ENCODE measurements at regions not wholly inside any gene's neighbourhood (a gene's known extent, or its start where the extent isn't known, plus 50 kb on each side); places are given as distances from the start of the nearest gene placed in this dataset.
A peak's percentile ranks its signal among the peaks of the same experiment; 100 is the strongest.

DNA sequence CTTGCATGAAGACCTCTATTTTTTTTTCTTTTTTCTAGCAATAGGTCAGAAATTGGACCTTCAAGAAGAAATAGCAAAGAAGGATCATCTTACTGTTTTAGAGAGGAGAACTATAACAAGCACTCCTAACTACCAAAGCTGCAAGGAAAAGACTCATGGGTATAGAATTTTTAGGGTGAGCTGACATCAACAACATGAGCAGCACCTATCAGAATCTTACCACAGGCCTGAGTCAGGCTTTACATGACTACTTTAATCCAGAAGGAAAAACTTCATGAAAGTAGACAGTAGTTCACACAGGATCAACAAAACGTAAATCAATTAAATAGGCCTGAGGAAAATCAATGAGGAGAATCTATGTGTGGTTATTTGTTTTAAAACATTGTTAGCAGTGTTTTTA is 130.5 kb downstream of the FAM76B start:
- FAIRE-seq = no peak

DNA sequence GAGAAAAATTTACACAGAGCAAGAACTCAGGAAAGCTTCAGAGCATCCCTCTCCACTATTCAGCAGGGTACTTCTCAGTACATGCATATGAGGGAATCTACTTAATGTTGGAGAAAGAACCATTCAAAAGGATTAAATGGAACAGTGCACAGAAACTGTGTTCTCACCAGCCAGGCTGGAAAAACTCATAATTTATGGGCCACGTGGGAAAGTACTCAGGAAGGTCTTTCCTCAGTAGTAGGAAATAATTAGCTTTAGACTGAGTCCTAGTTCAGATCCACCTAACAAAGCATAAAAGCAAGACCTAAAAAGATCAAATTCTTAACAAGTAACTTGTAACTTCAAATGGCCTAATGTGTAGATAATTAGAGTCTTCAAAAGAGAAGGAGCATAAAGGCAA is 134.0 kb downstream of the FAM76B start:
- TF ChIP-seq POLR2AphosphoS5 (IDR thresholded peaks at IDR 0.05; ENCODE audit: low read depth, low read length) (no peak), POU2F2 (IDR thresholded peaks at IDR 0.05; ENCODE audit: low read depth, low read length) (no peak), PAX5 (IDR thresholded peaks at IDR 0.05; ENCODE audit: insufficient read depth, low read length, severe bottlenecking) (no peak), TAF1 (IDR thresholded peaks at IDR 0.05; ENCODE audit: low read depth, low read length) (no peak), POLR2A (IDR thresholded peaks at IDR 0.05; ENCODE audit: low read depth, low read length) (no peak), SPI1 (IDR thresholded peaks at IDR 0.05; ENCODE audit: low read depth, low read length) (no peak)
- DNase-seq (ENCODE audit: insufficient read length, low spot score) (no peak), FAIRE-seq (no peak)

More for the DNA sequence above, 130.5 kb downstream of the FAM76B start:
- no peak for DNase-seq (ENCODE audit: insufficient read length, low spot score)
- TF ChIP-seq POLR2A (IDR thresholded peaks at IDR 0.05; ENCODE audit: low read depth, low read length) (no peak), POU2F2 (IDR thresholded peaks at IDR 0.05; ENCODE audit: low read depth, low read length) (no peak), PAX5 (IDR thresholded peaks at IDR 0.05; ENCODE audit: insufficient read depth, low read length, severe bottlenecking) (no peak), SPI1 (IDR thresholded peaks at IDR 0.05; ENCODE audit: low read depth, low read length) (no peak), POLR2AphosphoS5 (IDR thresholded peaks at IDR 0.05; ENCODE audit: low read depth, low read length) (no peak), TAF1 (IDR thresholded peaks at IDR 0.05; ENCODE audit: low read depth, low read length) (no peak)

DNA sequence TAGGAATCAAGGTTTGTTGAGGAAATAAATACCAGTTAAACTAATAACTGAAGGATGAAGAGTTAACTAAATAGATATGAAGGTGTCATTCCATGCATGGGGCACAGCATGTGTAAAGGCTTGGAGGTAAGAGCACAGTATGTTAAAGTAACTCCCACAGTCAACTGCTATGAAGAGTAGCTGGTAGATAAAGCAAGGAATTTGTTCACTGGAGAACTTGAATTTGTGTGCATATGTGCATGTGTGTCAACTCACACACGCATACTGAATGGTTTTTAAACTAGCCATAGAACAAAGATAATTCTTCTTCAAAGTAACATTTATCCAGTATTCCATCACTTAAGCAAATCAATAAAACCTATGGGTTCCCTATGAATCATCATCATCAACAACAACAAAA is 135.9 kb downstream of the FAM76B start:
- DNase-seq (ENCODE audit: insufficient read length, low spot score) (no peak), FAIRE-seq (no peak)
- TF ChIP-seq PAX5 (IDR thresholded peaks at IDR 0.05; ENCODE audit: insufficient read depth, low read length, severe bottlenecking) (no peak), POU2F2 (IDR thresholded peaks at IDR 0.05; ENCODE audit: low read depth, low read length) (no peak), POLR2A (IDR thresholded peaks at IDR 0.05; ENCODE audit: low read depth, low read length) (no peak), POLR2AphosphoS5 (IDR thresholded peaks at IDR 0.05; ENCODE audit: low read depth, low read length) (no peak), TAF1 (IDR thresholded peaks at IDR 0.05; ENCODE audit: low read depth, low read length) (no peak), SPI1 (IDR thresholded peaks at IDR 0.05; ENCODE audit: low read depth, low read length) (no peak)

DNA sequence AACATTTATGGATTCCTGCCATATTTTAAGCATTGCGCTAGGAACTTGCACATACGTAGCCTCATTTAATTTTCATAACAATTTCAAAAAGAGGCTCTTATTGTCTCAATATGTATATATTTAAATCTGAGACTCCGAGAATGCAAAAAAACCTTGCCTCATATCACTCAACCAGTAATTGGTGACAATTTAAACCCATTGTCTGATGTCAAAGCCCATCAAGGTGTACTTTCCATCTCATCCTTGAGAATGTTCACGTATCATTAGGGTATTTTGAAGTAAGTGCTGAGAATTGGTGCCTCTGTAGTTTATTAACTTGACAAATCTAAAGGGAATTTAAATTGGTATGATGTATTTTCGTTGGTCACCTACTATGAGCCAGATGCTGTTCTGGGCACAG is 136.5 kb downstream of the FAM76B start:
- FAIRE-seq = no peak
- no peak for DNase-seq (ENCODE audit: insufficient read length, low spot score)
- TF ChIP-seq POLR2A (IDR thresholded peaks at IDR 0.05; ENCODE audit: low read depth, low read length) (no peak), POU2F2 (IDR thresholded peaks at IDR 0.05; ENCODE audit: low read depth, low read length) (no peak), TAF1 (IDR thresholded peaks at IDR 0.05; ENCODE audit: low read depth, low read length) (no peak), PAX5 (IDR thresholded peaks at IDR 0.05; ENCODE audit: insufficient read depth, low read length, severe bottlenecking) (no peak), POLR2AphosphoS5 (IDR thresholded peaks at IDR 0.05; ENCODE audit: low read depth, low read length) (no peak), SPI1 (IDR thresholded peaks at IDR 0.05; ENCODE audit: low read depth, low read length) (no peak)

DNA sequence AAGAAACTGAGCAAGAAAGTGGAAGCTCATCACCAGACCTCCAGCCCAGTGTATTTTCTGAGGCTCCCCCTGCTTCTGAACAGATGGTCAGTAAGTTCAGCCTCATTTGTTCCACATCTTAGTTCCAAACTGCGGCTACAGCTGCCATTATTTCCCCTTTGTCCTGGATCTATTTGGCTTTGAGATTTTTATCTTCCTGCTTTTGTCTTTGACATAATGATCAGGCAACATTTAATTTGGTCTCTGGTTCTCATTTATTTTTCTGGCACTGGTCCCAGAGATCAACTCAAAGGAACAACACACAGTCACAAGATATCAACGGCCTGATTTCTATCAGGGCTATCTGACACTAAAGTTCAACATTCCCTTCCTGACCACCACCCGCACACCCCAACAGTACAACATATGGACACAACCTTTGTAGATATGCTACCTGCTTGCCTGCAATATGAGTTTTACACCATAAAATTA is 137.5 kb downstream of the FAM76B start:
- no peak for FAIRE-seq
- TF ChIP-seq POLR2A (IDR thresholded peaks at IDR 0.05; ENCODE audit: low read depth, low read length) (no peak), PAX5 (IDR thresholded peaks at IDR 0.05; ENCODE audit: insufficient read depth, low read length, severe bottlenecking) (no peak), POLR2AphosphoS5 (IDR thresholded peaks at IDR 0.05; ENCODE audit: low read depth, low read length) (no peak), SPI1 (IDR thresholded peaks at IDR 0.05; ENCODE audit: low read depth, low read length) (no peak), TAF1 (IDR thresholded peaks at IDR 0.05; ENCODE audit: low read depth, low read length) (no peak), POU2F2 (IDR thresholded peaks at IDR 0.05; ENCODE audit: low read depth, low read length) (no peak)
- DNase-seq (ENCODE audit: insufficient read length, low spot score) = no peak

DNA sequence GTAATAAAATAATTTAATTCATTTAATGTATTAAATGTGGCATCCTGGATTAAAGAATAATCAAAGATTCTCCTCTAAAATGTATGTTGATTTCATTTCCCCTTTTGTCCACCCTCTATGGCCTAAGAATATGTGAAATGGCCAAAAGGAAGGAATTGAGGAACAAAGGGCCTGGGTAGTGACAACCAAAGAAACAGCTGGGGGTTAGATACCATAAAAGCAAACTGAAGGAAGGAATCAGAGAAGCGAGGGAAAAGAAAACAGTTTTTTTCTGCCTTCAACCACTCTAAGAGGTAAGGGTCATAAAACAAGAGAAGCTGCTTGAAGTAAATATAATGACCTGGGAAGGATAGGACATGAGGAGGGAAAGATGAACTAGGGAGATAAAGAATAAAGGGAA is 139.3 kb downstream of the FAM76B start:
- FAIRE-seq (no peak), DNase-seq (ENCODE audit: insufficient read length, low spot score) (no peak)
- TF ChIP-seq TAF1 (IDR thresholded peaks at IDR 0.05; ENCODE audit: low read depth, low read length) (no peak), PAX5 (IDR thresholded peaks at IDR 0.05; ENCODE audit: insufficient read depth, low read length, severe bottlenecking) (no peak), POLR2A (IDR thresholded peaks at IDR 0.05; ENCODE audit: low read depth, low read length) (no peak), POLR2AphosphoS5 (IDR thresholded peaks at IDR 0.05; ENCODE audit: low read depth, low read length) (no peak), SPI1 (IDR thresholded peaks at IDR 0.05; ENCODE audit: low read depth, low read length) (no peak), POU2F2 (IDR thresholded peaks at IDR 0.05; ENCODE audit: low read depth, low read length) (no peak)

DNA sequence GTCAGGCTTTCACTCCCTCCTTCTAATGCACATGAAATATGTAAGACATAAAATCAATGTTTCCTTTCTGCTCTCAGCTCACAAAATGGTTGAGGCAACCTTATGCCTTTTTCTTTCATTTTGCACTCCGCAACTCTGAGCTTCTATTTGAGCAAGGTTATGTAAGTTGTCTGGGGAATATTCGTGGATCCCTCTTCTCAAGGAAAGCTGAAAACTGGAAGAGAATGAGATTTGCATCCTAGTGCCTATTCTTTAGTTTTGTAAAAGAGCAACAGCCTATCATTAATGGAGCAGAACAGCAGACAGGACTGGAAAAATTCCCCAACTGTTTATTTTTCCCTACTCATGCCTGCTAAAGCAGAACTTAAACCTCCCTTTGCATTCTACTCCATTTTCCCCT is 141.7 kb downstream of the FAM76B start:
- TF ChIP-seq POU2F2 (IDR thresholded peaks at IDR 0.05; ENCODE audit: low read depth, low read length) = no peak
- TF ChIP-seq PAX5 (IDR thresholded peaks at IDR 0.05; ENCODE audit: insufficient read depth, low read length, severe bottlenecking) = no peak
- TF ChIP-seq POLR2A (IDR thresholded peaks at IDR 0.05; ENCODE audit: low read depth, low read length) = no peak
- no peak for TF ChIP-seq TAF1 (IDR thresholded peaks at IDR 0.05; ENCODE audit: low read depth, low read length)
- no peak for TF ChIP-seq SPI1 (IDR thresholded peaks at IDR 0.05; ENCODE audit: low read depth, low read length)
- no peak for TF ChIP-seq POLR2AphosphoS5 (IDR thresholded peaks at IDR 0.05; ENCODE audit: low read depth, low read length)
- FAIRE-seq = no peak
- no peak for DNase-seq (ENCODE audit: insufficient read length, low spot score)

DNA sequence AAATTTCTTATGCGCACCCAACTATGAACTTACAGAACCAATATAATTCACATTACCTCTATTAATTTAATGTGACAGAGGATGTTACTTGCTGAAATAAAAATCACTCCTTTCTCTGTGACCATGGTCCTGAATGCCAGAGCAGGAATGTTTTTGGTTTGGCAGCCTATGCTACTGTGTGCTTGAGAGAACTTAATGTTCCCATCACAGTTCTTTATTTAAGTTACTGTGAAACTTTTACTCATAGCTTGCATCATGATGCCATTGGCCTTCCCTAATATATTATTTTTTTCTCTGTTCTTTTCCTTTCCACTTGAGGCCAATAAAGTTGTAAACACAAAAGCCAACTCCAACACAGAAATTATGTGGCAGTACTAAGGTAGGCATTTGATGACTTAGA is 142.2 kb downstream of the FAM76B start:
- DNase-seq (ENCODE audit: insufficient read length, low spot score) = no peak
- TF ChIP-seq POLR2AphosphoS5 (IDR thresholded peaks at IDR 0.05; ENCODE audit: low read depth, low read length) = no peak
- TF ChIP-seq POLR2A (IDR thresholded peaks at IDR 0.05; ENCODE audit: low read depth, low read length) = no peak
- TF ChIP-seq SPI1 (IDR thresholded peaks at IDR 0.05; ENCODE audit: low read depth, low read length) = no peak
- TF ChIP-seq TAF1 (IDR thresholded peaks at IDR 0.05; ENCODE audit: low read depth, low read length) = no peak
- TF ChIP-seq POU2F2 (IDR thresholded peaks at IDR 0.05; ENCODE audit: low read depth, low read length) = no peak
- TF ChIP-seq PAX5 (IDR thresholded peaks at IDR 0.05; ENCODE audit: insufficient read depth, low read length, severe bottlenecking) = no peak
- FAIRE-seq = no peak

DNA sequence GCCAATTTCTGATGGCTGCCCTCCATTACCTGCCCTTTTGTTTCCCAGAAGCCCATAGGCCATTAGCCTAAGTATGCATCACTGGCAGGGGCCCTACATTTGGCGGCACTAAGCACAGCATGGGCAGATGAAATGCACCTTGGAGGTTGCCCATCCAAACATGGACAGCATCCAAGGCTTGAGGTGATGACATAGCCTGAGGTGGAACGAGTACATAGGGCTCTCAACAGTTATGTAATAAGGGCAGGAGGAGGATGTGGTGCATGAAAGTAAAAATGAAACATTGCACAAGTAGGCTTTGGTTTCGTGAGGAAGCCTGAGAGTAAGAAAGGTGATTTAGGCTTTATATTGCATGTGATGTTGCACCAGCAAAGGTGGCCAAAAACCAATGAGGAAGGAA is 148.1 kb downstream of the FAM76B start:
- TF ChIP-seq SPI1 (IDR thresholded peaks at IDR 0.05; ENCODE audit: low read depth, low read length) (peak; percentile 68), POLR2AphosphoS5 (IDR thresholded peaks at IDR 0.05; ENCODE audit: low read depth, low read length) (no peak)
- DNase-seq (ENCODE audit: insufficient read length, low spot score) (peak; percentile 16), FAIRE-seq (peak; percentile 97)

DNA sequence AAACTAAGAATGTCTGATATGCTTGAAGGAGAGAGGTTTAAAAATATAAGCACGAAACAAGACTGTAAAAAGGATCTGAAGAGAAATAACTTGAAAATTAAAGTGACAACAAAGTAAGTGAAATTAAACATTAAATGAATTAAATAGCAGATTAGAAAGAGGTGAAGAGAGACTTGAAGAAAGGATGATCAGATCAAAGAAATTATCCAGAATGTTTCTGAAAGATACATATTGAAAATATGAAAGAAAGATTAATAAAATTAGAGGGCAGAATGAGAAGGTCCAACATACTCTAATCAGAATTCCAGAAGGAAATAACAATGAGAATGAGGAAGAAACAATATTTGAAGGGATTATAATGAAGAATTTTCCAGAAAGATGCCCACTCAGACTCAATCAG is 151.1 kb downstream of the FAM76B start:
- DNase-seq (ENCODE audit: insufficient read length, low spot score) (no peak), FAIRE-seq (no peak)
- no peak for TF ChIP-seq POLR2AphosphoS5 (IDR thresholded peaks at IDR 0.05; ENCODE audit: low read depth, low read length)
- no peak for TF ChIP-seq SPI1 (IDR thresholded peaks at IDR 0.05; ENCODE audit: low read depth, low read length)
- no peak for TF ChIP-seq TAF1 (IDR thresholded peaks at IDR 0.05; ENCODE audit: low read depth, low read length)
- no peak for TF ChIP-seq POU2F2 (IDR thresholded peaks at IDR 0.05; ENCODE audit: low read depth, low read length)
- no peak for TF ChIP-seq POLR2A (IDR thresholded peaks at IDR 0.05; ENCODE audit: low read depth, low read length)
- TF ChIP-seq PAX5 (IDR thresholded peaks at IDR 0.05; ENCODE audit: insufficient read depth, low read length, severe bottlenecking) = no peak

Data from GM12891 (cell line).